ENCODE measurements at regions not wholly inside any gene's neighbourhood (a gene's known extent, or its start where the extent isn't known, plus 50 kb on each side); places are given as distances from the start of the nearest gene placed in this dataset.
"Not testable (repeated sequence)": the region's sequence is repeated elsewhere in the genome, so short reads cannot be mapped to it uniquely, and the experiment has no call there.

DNA sequence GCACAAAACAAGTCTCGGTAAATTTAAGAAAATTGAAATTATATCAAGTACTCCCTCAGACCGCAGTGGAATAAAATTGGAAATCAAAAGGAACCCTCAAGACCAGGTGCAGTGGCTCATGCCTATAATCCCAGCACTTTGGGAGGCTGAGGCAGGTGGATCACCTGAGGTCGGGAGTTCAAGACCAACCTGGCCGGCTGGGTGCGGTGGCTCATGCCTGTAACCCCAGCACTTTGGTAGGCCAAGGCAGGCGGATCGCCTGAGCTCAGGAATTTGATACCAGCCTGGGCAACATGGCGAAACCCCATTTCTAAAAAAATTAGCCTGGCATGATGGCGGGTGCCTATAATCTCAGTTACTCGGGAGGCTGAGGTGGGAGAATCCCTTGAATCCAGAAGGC, 135.7 kb upstream of the RAG2 start:
- TF ChIP-seq SP1 (IDR thresholded peaks at IDR 0.05; ENCODE audit: low read depth); FOSL1 (IDR thresholded peaks at IDR 0.05; ENCODE audit: low read depth); CTCF (IDR thresholded peaks at IDR 0.05 in 2 of 3, conservative IDR thresholded peaks at IDR 0.05 in 1 of 3; ENCODE audit: borderline replicate concordance in 1 of 3, insufficient read depth in 1 of 3, low read depth in 2 of 3, low read length in 2 of 3); REST (IDR thresholded peaks at IDR 0.05; ENCODE audit: low read depth); ELF1 (IDR thresholded peaks at IDR 0.05; ENCODE audit: borderline replicate concordance, low read depth); POLR2A (IDR thresholded peaks at IDR 0.05; ENCODE audit: borderline replicate concordance, extremely low read depth, insufficient read depth, insufficient read length); ZNF274 (IDR thresholded peaks at IDR 0.05; ENCODE audit: low read depth, low read length); EGR1 (IDR thresholded peaks at IDR 0.05; ENCODE audit: low read depth); POLR2AphosphoS5 (IDR thresholded peaks at IDR 0.05; ENCODE audit: low read depth, low read length); EZH2 (IDR thresholded peaks at IDR 0.05); ATF3 (IDR thresholded peaks at IDR 0.05): not testable (repeated sequence)
